Bronchial epithelial cell (primary cell): ENCODE measurements at regions not wholly inside any gene's neighbourhood (a gene's known extent, or its start where the extent isn't known, plus 50 kb on each side); places are given as distances from the start of the nearest gene placed in this dataset.

Source experiments
- DNase-seq: peaks from one replicate; pipeline ENCODE4 v3.0.0-alpha.2; 2010; ENCODE audit warnings: low read depth
- FAIRE-seq: peaks from 2 replicates; lab custom pipeline; 2011; peaks lifted over from hg19 to GRCh38; lab: Jason Lieb, UNC
- H3K27me3 ChIP-seq: 2 replicates; pipeline ENCODE4 v1.5.1; 2011; ENCODE audit warnings: low read length; ENCODE audit not compliant: control insufficient read depth, insufficient read depth
- H3K36me3 ChIP-seq: 2 replicates; pipeline ENCODE4 v1.5.1; 2011; ENCODE audit warnings: low read length; ENCODE audit not compliant: control insufficient read depth, insufficient read depth
- H3K4me3 ChIP-seq: 2 replicates; pipeline ENCODE4 v1.5.1; 2011; ENCODE audit warnings: mild to moderate bottlenecking, low read depth, low read length, control low read depth
- TF ChIP-seq, protein P1 (sequence below): IDR thresholded peaks from 2 replicates; pipeline ENCODE4 v1.5.1; 2011; ENCODE audit warnings: mild to moderate bottlenecking, moderate library complexity, low read length, control low read depth, inconsistent platforms; ENCODE audit not compliant: insufficient read depth, severe bottlenecking

DNA sequence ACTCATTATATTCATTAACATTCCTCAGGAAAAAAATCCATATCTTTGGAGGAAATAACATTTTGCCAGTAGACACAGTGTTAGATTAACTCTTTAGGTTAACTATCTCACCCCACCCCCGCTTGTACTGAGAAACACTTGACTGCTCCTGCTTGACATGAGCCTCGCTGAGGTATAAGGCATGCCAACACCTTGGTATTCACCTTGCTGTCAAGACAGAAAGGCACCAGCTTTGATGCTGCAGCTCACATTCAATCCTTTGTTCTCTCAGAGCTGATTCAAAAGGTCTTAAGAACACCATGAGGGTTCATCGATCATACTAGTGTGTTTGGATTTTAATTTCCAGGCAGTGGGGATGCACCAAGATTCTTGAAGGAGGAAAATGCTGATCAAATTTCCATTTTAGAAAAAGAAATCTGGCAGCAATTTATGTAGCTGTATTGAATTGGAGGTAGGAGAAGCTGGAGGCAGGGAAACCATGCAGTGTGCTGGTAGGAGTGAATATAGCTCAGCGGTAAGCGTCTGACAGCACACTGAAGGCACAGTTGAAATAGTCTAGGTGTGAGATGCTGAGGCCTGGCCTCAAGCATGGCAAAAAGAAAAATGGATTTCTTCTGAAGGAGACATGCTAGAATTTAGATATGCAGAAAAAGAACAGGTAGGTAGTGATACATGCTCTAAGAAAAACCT lies 108.0 kb upstream of the ST6GALNAC5 start:
- Histone ChIP-seq H3K27me3 (no peaks in the 10 kb centered on the region), H3K4me3 (no peak overlapping the region), H3K36me3 (no peaks in the 10 kb centered on the region)
- FAIRE-seq (no peak), DNase-seq (no peak)
- TF ChIP-seq, protein P1, sequence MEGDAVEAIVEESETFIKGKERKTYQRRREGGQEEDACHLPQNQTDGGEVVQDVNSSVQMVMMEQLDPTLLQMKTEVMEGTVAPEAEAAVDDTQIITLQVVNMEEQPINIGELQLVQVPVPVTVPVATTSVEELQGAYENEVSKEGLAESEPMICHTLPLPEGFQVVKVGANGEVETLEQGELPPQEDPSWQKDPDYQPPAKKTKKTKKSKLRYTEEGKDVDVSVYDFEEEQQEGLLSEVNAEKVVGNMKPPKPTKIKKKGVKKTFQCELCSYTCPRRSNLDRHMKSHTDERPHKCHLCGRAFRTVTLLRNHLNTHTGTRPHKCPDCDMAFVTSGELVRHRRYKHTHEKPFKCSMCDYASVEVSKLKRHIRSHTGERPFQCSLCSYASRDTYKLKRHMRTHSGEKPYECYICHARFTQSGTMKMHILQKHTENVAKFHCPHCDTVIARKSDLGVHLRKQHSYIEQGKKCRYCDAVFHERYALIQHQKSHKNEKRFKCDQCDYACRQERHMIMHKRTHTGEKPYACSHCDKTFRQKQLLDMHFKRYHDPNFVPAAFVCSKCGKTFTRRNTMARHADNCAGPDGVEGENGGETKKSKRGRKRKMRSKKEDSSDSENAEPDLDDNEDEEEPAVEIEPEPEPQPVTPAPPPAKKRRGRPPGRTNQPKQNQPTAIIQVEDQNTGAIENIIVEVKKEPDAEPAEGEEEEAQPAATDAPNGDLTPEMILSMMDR = no peak

DNA sequence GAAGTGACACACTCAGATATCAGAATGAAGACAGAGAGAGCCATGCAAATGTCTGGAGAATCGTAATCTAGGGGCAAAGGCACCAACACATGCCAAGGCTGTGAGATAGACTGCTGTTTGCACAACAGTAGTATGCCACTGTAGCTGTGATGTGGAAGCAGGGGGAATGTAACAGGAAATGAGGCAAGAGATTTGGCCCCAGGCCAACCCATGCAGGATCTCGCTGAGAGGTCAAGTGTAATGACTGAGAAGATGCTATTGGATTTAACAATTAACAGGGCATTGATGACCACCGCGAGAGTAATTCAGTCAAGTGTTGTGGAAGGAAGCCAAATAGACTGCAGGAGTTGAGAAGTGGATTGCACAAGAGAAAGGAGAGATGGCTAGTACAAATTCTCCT lies 107.3 kb upstream of the ST6GALNAC5 start:
- DNase-seq = peak; percentile 35
- Histone ChIP-seq H3K27me3 (no peaks in the 10 kb centered on the region), H3K4me3 (no peak overlapping the region), H3K36me3 (no peaks in the 10 kb centered on the region)
- TF ChIP-seq, protein P1 = no peak
- no peak for FAIRE-seq

DNA sequence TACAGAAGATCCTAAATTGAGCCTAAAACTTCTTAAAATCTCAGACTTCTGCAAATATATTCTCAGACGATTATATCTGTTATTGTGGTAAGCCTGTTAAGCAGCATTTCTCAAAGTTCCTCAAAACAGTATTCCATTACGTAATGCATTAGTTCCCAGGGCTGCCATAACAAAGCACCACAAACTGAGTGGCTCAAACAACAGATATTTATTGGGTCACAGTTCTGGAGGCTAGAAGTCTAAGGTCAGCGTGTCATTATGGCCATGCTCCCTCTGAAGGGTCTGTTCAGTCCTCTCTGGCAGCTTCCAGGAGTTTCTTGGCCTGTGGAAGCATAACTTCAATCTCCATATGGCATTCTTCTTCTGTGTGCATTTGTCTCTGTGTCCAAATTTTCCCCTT lies 103.5 kb upstream of the ST6GALNAC5 start:
- Histone ChIP-seq H3K27me3 (no peaks in the 10 kb centered on the region), H3K4me3 (no peak overlapping the region), H3K36me3 (no peaks in the 10 kb centered on the region)
- TF ChIP-seq, protein P1 = no peak
- no peak for DNase-seq
- FAIRE-seq = no peak

DNA sequence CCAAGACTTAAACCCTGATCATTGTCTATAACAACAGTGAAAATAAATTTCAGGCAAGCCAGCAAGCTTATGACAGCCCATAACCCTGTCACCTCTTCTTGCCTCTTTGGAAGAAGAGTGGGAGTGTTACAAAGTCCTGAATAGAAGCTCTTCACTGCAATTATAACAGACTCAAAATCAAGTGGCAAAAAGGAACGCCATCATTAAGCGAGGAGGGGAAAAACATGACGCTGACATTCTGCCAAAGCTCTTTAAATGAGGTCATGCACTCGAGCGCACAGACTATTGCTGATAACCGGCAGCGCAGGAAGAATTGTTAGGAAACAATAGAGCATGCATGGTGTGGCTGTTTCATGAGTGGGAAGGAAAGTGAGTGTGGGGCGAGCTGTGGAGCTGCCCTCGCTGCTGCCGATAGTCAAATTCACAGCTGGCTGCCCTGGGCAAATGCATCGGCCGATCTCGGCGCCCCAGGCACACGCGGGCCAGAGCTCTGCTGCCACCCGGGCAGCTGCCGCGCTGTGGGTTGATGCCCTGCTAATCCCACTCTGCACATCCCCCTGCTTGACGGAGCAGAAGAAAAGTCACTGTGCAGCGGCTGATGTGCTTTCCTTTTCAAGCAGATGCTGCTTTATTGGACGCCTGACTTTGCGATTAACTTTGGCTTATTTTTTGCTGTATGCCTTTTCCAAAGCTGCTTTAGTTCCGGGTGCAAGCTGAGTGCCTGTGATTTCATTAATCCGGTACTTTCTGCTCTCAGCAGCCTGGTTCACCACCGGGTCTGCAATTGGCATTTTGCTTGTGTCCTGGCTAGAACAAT lies 102.4 kb upstream of the ST6GALNAC5 start:
- TF ChIP-seq, protein P1 = no peak
- H3K4me3 ChIP-seq = no peak overlapping the region
- FAIRE-seq = no peak

DNA sequence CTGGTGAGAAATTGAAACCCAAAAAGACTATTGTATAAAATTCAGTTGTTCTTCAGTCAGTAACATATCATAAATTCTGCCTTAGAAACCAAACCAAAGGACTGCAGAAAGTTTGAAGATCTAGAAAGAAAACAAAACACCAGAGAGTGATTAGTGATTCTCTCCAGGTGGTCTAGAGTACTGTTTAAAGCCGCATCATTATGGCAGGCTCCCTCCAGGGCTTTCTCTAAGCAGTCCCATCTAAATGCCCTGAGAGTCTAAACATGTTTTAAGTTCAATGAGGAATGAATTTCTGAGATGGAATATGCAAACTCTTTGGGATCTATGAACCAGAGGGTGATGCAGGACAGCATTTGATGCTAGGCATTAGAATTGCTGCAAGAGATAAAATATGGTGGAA lies 100.9 kb upstream of the ST6GALNAC5 start:
- Histone ChIP-seq H3K36me3 (no peaks in the 10 kb centered on the region), H3K4me3 (no peak overlapping the region), H3K27me3 (no peaks in the 10 kb centered on the region)
- TF ChIP-seq, protein P1 = no peak
- no peak for FAIRE-seq
- DNase-seq = no peak

More for the DNA sequence above, 102.4 kb upstream of the ST6GALNAC5 start:
- Histone ChIP-seq H3K27me3 (no peaks in the 10 kb centered on the region), H3K36me3 (no peaks in the 10 kb centered on the region)
- no peak for DNase-seq
